ENCODE measurements at regions not wholly inside any gene's neighbourhood (a gene's known extent, or its start where the extent isn't known, plus 50 kb on each side); places are given as distances from the start of the nearest gene placed in this dataset.

GRCh38 chr10:107473225-107473624, 308.7 kb upstream of the SORCS1 start:
- no peak for TF ChIP-seq CTCF (IDR thresholded peaks at IDR 0.05)
- no peak for TF ChIP-seq POLR2A (IDR thresholded peaks at IDR 0.05)

All from testis (tissue), 2 donors.